Prostate gland (tissue), 2 donors: ENCODE measurements at regions not wholly inside any gene's neighbourhood (a gene's known extent, or its start where the extent isn't known, plus 50 kb on each side); places are given as distances from the start of the nearest gene placed in this dataset.

Experiments
- CTCF ChIP-seq, 4 experiments: fragments of 200-600 bp in 2 of 4; fragments of 450-650 bp in 2 of 4; sonication (generic) in 2 of 4; IDR thresholded peaks; 1 replicate in 3 of 4; 2 replicates in 1 of 4; pipeline ENCODE4 v1.5.1; 2016 to 2019; ENCODE audit warnings: antibody characterized with exemption in 4 of 4, mild to moderate bottlenecking in 2 of 4, moderate library complexity in 2 of 4
- POLR2A ChIP-seq: fragments of 450-650 bp; IDR thresholded peaks from one replicate; pipeline ENCODE4 v1.6.1; 2016; ENCODE audit warnings: antibody characterized with exemption, mild to moderate bottlenecking

- TF ChIP-seq CTCF (IDR thresholded peaks at IDR 0.05) = no peak
- TF ChIP-seq POLR2A = no peak
Observed at GRCh38 chr6:82779041-82779440, 286.6 kb downstream of the UBE3D start.
